K562 (cell line): ENCODE measurements at regions not wholly inside any gene's neighbourhood (a gene's known extent, or its start where the extent isn't known, plus 50 kb on each side); places are given as distances from the start of the nearest gene placed in this dataset.

Source experiments
- ATAC-seq: fragments of 200-7000 bp; cut with Tn5 transposase; 3 replicates; pipeline ENCODE4 v1.9.1; 2020; ENCODE audit warnings: moderate library complexity
- BruUV-seq: library from RNA; stranded (reverse); fragments of 400-500 nt; replicated peaks from 2 replicates; lab custom pipeline; 2021; lab: Mats Ljungman, UMichigan
- CTCF ChIA-PET: fragments of 300-600 bp; formaldehyde crosslinking; extraction: SDS; loops from one replicate; lab custom pipeline; 2021; ENCODE audit warnings: low intra/inter-chr PET ratio; lab: Yijun Ruan, JAX
- POLR2A ChIA-PET: fragments of 300-600, 350-650 bp; sonication (Branson Sonifier 250); formaldehyde crosslinking; extraction: SDS; loops from one replicate; lab custom pipeline; 2021; ENCODE audit warnings: antibody characterized with exemption, inconsistent platforms; lab: Yijun Ruan, JAX
- DNase-seq, 4 experiments: peaks; one replicate each; pipeline versions ENCODE4 v3.0.0 to v3.0.0-alpha.2; 2011 to 2018; ENCODE audit warnings: low spot score in 3 of 4, mixed read lengths in 3 of 4; ENCODE audit errors: extremely low read depth in 1 of 4
- FAIRE-seq: peaks from 2 replicates; lab custom pipeline; 2011; peaks lifted over from hg19 to GRCh38; lab: Jason Lieb, UNC
- H2AFZ ChIP-seq: 2 replicates; pipeline ENCODE4 v1.6.0; 2011; ENCODE audit warnings: low read depth, low read length, control low read depth, inconsistent platforms
- H3K27ac ChIP-seq: fragments of 200-600 bp; 3 replicates; pipeline ENCODE4 v1.8.0; 2011; ENCODE audit warnings: low read depth, mild to moderate bottlenecking, control low read depth, inconsistent platforms, low read length, moderate library complexity, mixed read lengths; ENCODE audit errors: extremely low read depth
- H3K27me3 ChIP-seq, 2 experiments: fragments of 300-600 bp in 1 of 2; 2 replicates in 1 of 2; 3 replicates in 1 of 2; pipeline versions ENCODE4 v1.6.0 to v1.8.0; 2011; ENCODE audit warnings: inconsistent platforms in 2 of 2, low read length in 2 of 2, mild to moderate bottlenecking in 1 of 2, mixed read lengths in 1 of 2, moderate library complexity in 1 of 2; ENCODE audit not compliant: control insufficient read depth in 2 of 2, insufficient read depth in 2 of 2
- H3K36me3 ChIP-seq: fragments of 300-600 bp; 3 replicates; pipeline ENCODE4 v1.8.0; 2011; ENCODE audit warnings: mild to moderate bottlenecking, low read length, inconsistent platforms; ENCODE audit not compliant: control insufficient read depth, insufficient read depth
- H3K4me1 ChIP-seq, 2 experiments: fragments of 200-600 bp in 1 of 2; replicated peaks in 1 of 2; 2 replicates in 1 of 2; 3 replicates in 1 of 2; pipeline versions ENCODE4 v1.5.1 to v1.8.0; 2011; ENCODE audit warnings: inconsistent platforms in 2 of 2, low read length in 2 of 2, mild to moderate bottlenecking in 1 of 2, mixed read lengths in 1 of 2, moderate library complexity in 1 of 2; ENCODE audit not compliant: control insufficient read depth in 2 of 2, insufficient read depth in 2 of 2
- H3K4me2 ChIP-seq: 2 replicates; pipeline ENCODE4 v1.6.1; 2011; ENCODE audit warnings: low read length, control low read depth, inconsistent platforms, mixed read lengths; ENCODE audit not compliant: insufficient read depth
- H3K4me3 ChIP-seq: fragments of 200-600 bp; sonication (generic), shearing (Covaris generic); 2 replicates; pipeline ENCODE4 v1.5.1; 2016; ENCODE audit warnings: control low read depth, inconsistent platforms
- H3K79me2 ChIP-seq: fragments of 200-600 bp; 3 replicates; pipeline ENCODE4 v1.8.0; 2011; ENCODE audit warnings: low read length, inconsistent platforms; ENCODE audit not compliant: control insufficient read depth, insufficient read depth
- H3K9ac ChIP-seq, 2 experiments: 2 replicates each; pipeline versions ENCODE4 v1.6.0 to v1.6.1; 2011; ENCODE audit warnings: low read depth in 2 of 2, low read length in 2 of 2, control low read depth in 1 of 2, inconsistent platforms in 1 of 2, mild to moderate bottlenecking in 1 of 2, mixed read lengths in 1 of 2; ENCODE audit not compliant: insufficient read depth in 1 of 2
- H3K9me1 ChIP-seq: one replicate; pipeline ENCODE4 v1.6.0; 2011; ENCODE audit warnings: inconsistent platforms, mild to moderate bottlenecking, low read length, moderate library complexity; ENCODE audit not compliant: control insufficient read depth, insufficient read depth
- H3K9me3 ChIP-seq: replicated peaks from 2 replicates; pipeline ENCODE4 v1.5.1; 2011; ENCODE audit warnings: low read depth, low read length, inconsistent platforms; ENCODE audit not compliant: control insufficient read depth, insufficient read depth
- H4K20me1 ChIP-seq: replicated peaks from 2 replicates; pipeline ENCODE4 v1.6.1; 2011; ENCODE audit warnings: low read length, inconsistent platforms, mixed read lengths; ENCODE audit not compliant: control insufficient read depth, insufficient read depth
- BRD4 ChIP-seq: fragments of 200-600 bp; sonication (generic); IDR thresholded peaks from 2 replicates; pipeline ENCODE4 v1.6.1; 2017; ENCODE audit warnings: inconsistent platforms
- BRF2 ChIP-seq: IDR thresholded peaks from 3 replicates; pipeline ENCODE4 v1.6.1; 2011; ENCODE audit warnings: borderline replicate concordance, mild to moderate bottlenecking; ENCODE audit not compliant: insufficient read length, insufficient read depth
- CBFA2T2 ChIP-seq: fragments of 450-650 bp; conservative IDR thresholded peaks from 2 replicates; pipeline ENCODE4 v1.6.1; 2017; ENCODE audit warnings: mild to moderate bottlenecking
- E2F3 ChIP-seq: fragments of 250-450 bp; sonication (Bioruptor Pico); IDR thresholded peaks from 2 replicates; pipeline ENCODE4 v1.4.0; 2020; ENCODE audit warnings: mild to moderate bottlenecking
- FOXA3 ChIP-seq, 2 experiments: fragments of 450-650 bp in 1 of 2; sonication (generic) in 1 of 2; formaldehyde crosslinking; IDR thresholded peaks in 1 of 2; conservative IDR thresholded peaks in 1 of 2; 2 replicates each; pipeline versions ENCODE4 v1.4.0 to v1.8.0; 2020 to 2022; ENCODE audit warnings: mild to moderate bottlenecking in 2 of 2, missing genetic modification reagents in 1 of 2
- KDM2B ChIP-seq: fragments of 250-450 bp; sonication (Bioruptor Pico); IDR thresholded peaks from 2 replicates; pipeline ENCODE4 v1.8.0; 2021; ENCODE audit warnings: mild to moderate bottlenecking, moderate library complexity
- KDM5B ChIP-seq: fragments of 200-600 bp; sonication (generic); IDR thresholded peaks from 2 replicates; pipeline ENCODE4 v1.6.1; 2012; ENCODE audit warnings: low read depth, mild to moderate bottlenecking, moderate library complexity, low read length, control low read depth, inconsistent platforms; ENCODE audit not compliant: insufficient replicate concordance
- MYNN ChIP-seq, 2 experiments: sonication (generic); formaldehyde crosslinking in 1 of 2; IDR thresholded peaks; 2 replicates each; pipeline versions ENCODE4 v1.5.0 to v1.6.1; 2016 to 2020; ENCODE audit warnings: antibody characterized with exemption in 1 of 2, missing genetic modification reagents in 1 of 2
- NCOA2 ChIP-seq, 2 experiments: fragments of 450-650 bp; IDR thresholded peaks; 2 replicates each; pipeline ENCODE4 v1.6.1; 2018; ENCODE audit warnings: mild to moderate bottlenecking in 2 of 2, moderate library complexity in 1 of 2; ENCODE audit not compliant: partially characterized antibody in 2 of 2
- SIRT6 ChIP-seq: IDR thresholded peaks from one replicate; pipeline ENCODE4 v1.6.1; 2012; ENCODE audit warnings: low read depth, mild to moderate bottlenecking, control low read depth, inconsistent platforms, low read length, moderate library complexity
- ZBTB34 ChIP-seq: fragments of 250-450 bp; sonication (Bioruptor Pico); IDR thresholded peaks from 2 replicates; pipeline ENCODE4 v1.8.0; 2021; ENCODE audit warnings: mild to moderate bottlenecking, moderate library complexity
- ZBTB9 ChIP-seq: fragments of 450-650 bp; formaldehyde crosslinking; IDR thresholded peaks from 2 replicates; pipeline ENCODE4 v1.4.0; 2020; ENCODE audit warnings: mild to moderate bottlenecking, moderate library complexity
- ZNF174 ChIP-seq: fragments of 250-450 bp; sonication (Bioruptor Pico); IDR thresholded peaks from 2 replicates; pipeline ENCODE4 v1.4.0; 2020; ENCODE audit warnings: mild to moderate bottlenecking
- ZNF253 ChIP-seq: fragments of 250-450 bp; sonication (Bioruptor Pico); conservative IDR thresholded peaks from 2 replicates; pipeline ENCODE4 v1.6.1; 2021; ENCODE audit warnings: mild to moderate bottlenecking
- ZNF592 ChIP-seq: fragments of 450-650 bp; IDR thresholded peaks from 2 replicates; pipeline ENCODE4 v1.6.1; 2017; ENCODE audit warnings: antibody characterized with exemption, mild to moderate bottlenecking
- WGBS: fragments of 100-300 bp; shearing (Covaris generic); methylation state at CpG from one replicate; pipeline ENCODE4 v1.1.6; 2016; ENCODE audit warnings: low coverage, mixed read lengths; ENCODE audit not compliant: insufficient coverage; ENCODE audit errors: missing lambda C conversion rate; 5-methylcytosine and 5-hydroxymethylcytosine counted together
- in situ Hi-C: fragments of 300-500 bp; cut with MboI; formaldehyde crosslinking; loops from 4 replicates; pipeline ENCODE4 v1.15.0; 2018; ENCODE audit warnings: inconsistent platforms, mixed read lengths
- intact Hi-C: fragments of 100-400 bp; cut with micrococcal nuclease; formaldehyde crosslinking; loops from 2 replicates; pipeline ENCODE4 v1.14.2; 2022

- no peak for TF ChIP-seq NCOA2 (IDR thresholded peaks at IDR 0.05; ENCODE audit: partially characterized antibody in 2 of 2)
- TF ChIP-seq FOXA3 (CRISPR knock-in tag; conservative IDR thresholded peaks at IDR 0.05 in 1 of 2, IDR thresholded peaks at IDR 0.05 in 1 of 2), result no peak
- no peak for TF ChIP-seq BRD4
- TF ChIP-seq SIRT6, result no peak
- TF ChIP-seq ZNF253 (CRISPR knock-in tag), result no peak
- TF ChIP-seq ZBTB9, result no peak
- no peak for TF ChIP-seq KDM2B
- TF ChIP-seq BRF2, result no peak
Measured at GRCh38 chr3:31181661-31182060, 287.2 kb upstream of the GADL1 start (continued).

- Histone ChIP-seq H3K9ac (no peak overlapping the region), H3K4me2 (no peak overlapping the region), H4K20me1 (no peaks in the 10 kb centered on the region), H3K4me3 (no peak overlapping the region), H3K36me3 (no peaks in the 10 kb centered on the region), H3K79me2 (no peaks in the 10 kb centered on the region), H3K27me3 (no peaks in the 10 kb centered on the region; a peak in 1 of 5 replicates), H2AFZ (no peak overlapping the region), H3K27ac (no peak overlapping the region), H3K9me1 (no peaks in the 10 kb centered on the region), H3K9me3 (no peaks in the 10 kb centered on the region), H3K4me1 (no peaks in the 10 kb centered on the region)
- no TSS peak for BruUV-seq
- no peak for ATAC-seq
- 0% methylated on average over 1 of the region's 1 CpG for WGBS
- ChIA-PET CTCF (no interaction called here), POLR2A (no interaction called here)
- in situ Hi-C loops (no loop called here), intact Hi-C loops (no loop called here)
- no peak for DNase-seq
- FAIRE-seq, result no peak
- no peak for TF ChIP-seq ZNF174 (CRISPR knock-in tag)
- TF ChIP-seq CBFA2T2, result no peak
- no peak for TF ChIP-seq ZNF592
- no peak for TF ChIP-seq ZBTB34 (CRISPR knock-in tag)
- TF ChIP-seq KDM5B, result no peak
- TF ChIP-seq MYNN (IDR thresholded peaks at IDR 0.05), result no peak
- TF ChIP-seq MYNN (CRISPR knock-in tag; IDR thresholded peaks at IDR 0.05), result no peak
- no peak for TF ChIP-seq E2F3 (CRISPR knock-in tag)
Measured at GRCh38 chr3:31182661-31183060, 288.2 kb upstream of the GADL1 start.
